Effector memory CD8-positive, alpha-beta T cell (primary cell): ENCODE measurements at regions not wholly inside any gene's neighbourhood (a gene's known extent, or its start where the extent isn't known, plus 50 kb on each side); places are given as distances from the start of the nearest gene placed in this dataset.
"Not testable (repeated sequence)": the region's sequence is repeated elsewhere in the genome, so short reads cannot be mapped to it uniquely, and the experiment has no call there.

ENCODE experiments used
- ATAC-seq: fragments of 150-1000 bp; cut with Tn5 transposase; replicated peaks from 2 replicates; pipeline ENCODE4 v1.10.0; 2021; ENCODE audit warnings: mild to moderate bottlenecking, moderate library complexity
- DNase-seq, 3 experiments: peaks; one replicate each; pipeline ENCODE4 v3.0.0; 2021
- H3K27ac Mint-ChIP-seq, 2 donors: one replicate each; pipeline ENCODE4 v1.8.0; 2022; ENCODE audit warnings: mild to moderate bottlenecking in 2 of 2, mixed read lengths in 2 of 2, moderate library complexity in 2 of 2
- H3K27me3 Mint-ChIP-seq, 2 donors: one replicate each; pipeline ENCODE4 v1.8.0; 2022; ENCODE audit warnings: mixed read lengths in 2 of 2
- H3K36me3 Mint-ChIP-seq: one replicate; pipeline ENCODE4 v1.8.0; 2022; ENCODE audit warnings: mild to moderate bottlenecking, moderate library complexity, mixed read lengths; ENCODE audit not compliant: insufficient read depth
- H3K4me1 Mint-ChIP-seq, 2 donors: one replicate each; pipeline ENCODE4 v1.8.0; 2022; ENCODE audit warnings: low read depth in 2 of 2, mixed read lengths in 2 of 2
- H3K4me3 Mint-ChIP-seq, 2 donors: one replicate each; pipeline ENCODE4 v1.8.0; 2022; ENCODE audit warnings: mild to moderate bottlenecking in 2 of 2, mixed read lengths in 2 of 2, moderate library complexity in 2 of 2
- H3K9me3 Mint-ChIP-seq, 2 donors: one replicate each; pipeline ENCODE4 v1.8.0; 2022; ENCODE audit warnings: mixed read lengths in 2 of 2

- Mint-ChIP-seq H3K27ac (no peak overlapping the region), H3K36me3 (no peaks in the 10 kb centered on the region)
- ATAC-seq = no peak
Measured at GRCh38 chr9:135402739-135403695, 76.6 kb upstream of the PPP1R26 start.

GRCh38 chr9:135403733-135404450 is 75.7 kb upstream of the PPP1R26 start:
- peaks cover 12 to 71% of the 10 kb centered on the region in 2 donors for H3K27me3 Mint-ChIP-seq
- DNase-seq = no peak
- no peak overlapping the region for H3K27ac Mint-ChIP-seq
- no peak for ATAC-seq
- H3K4me3 Mint-ChIP-seq = no peak overlapping the region
- no peaks in the 10 kb centered on the region for H3K4me1 Mint-ChIP-seq
- H3K9me3 Mint-ChIP-seq = no peaks in the 10 kb centered on the region
- H3K36me3 Mint-ChIP-seq = no peaks in the 10 kb centered on the region

More at GRCh38 chr9:135402739-135403695, 76.6 kb upstream of the PPP1R26 start:
- DNase-seq = no peak
- no peaks in the 10 kb centered on the region for H3K9me3 Mint-ChIP-seq
- H3K4me1 Mint-ChIP-seq = no peaks in the 10 kb centered on the region
- peaks cover 6 to 62% of the 10 kb centered on the region in 2 donors for H3K27me3 Mint-ChIP-seq
- no peak overlapping the region for H3K4me3 Mint-ChIP-seq

- Mint-ChIP-seq H3K9me3 (no peaks in the 10 kb centered on the region), H3K27ac (no peak overlapping the region), H3K4me3 (no peak overlapping the region), H3K36me3 (no peaks in the 10 kb centered on the region), H3K27me3 (peaks cover 12 to 71% of the 10 kb centered on the region in 2 donors), H3K4me1 (no peaks in the 10 kb centered on the region)
- DNase-seq (no peak), ATAC-seq (no peak)
Measured at GRCh38 chr9:135404451-135405144, 75.0 kb upstream of the PPP1R26 start.

GRCh38 chr9:135405145-135405464 is 74.5 kb upstream of the PPP1R26 start:
- H3K36me3 Mint-ChIP-seq, H3K27ac Mint-ChIP-seq, ATAC-seq, H3K4me1 Mint-ChIP-seq, H3K9me3 Mint-ChIP-seq, H3K4me3 Mint-ChIP-seq, DNase-seq: not testable (repeated sequence)
- peaks cover 15 to 71% of the 10 kb centered on the region in 2 donors for H3K27me3 Mint-ChIP-seq

- DNase-seq = no peak
- no peak overlapping the region for H3K4me3 Mint-ChIP-seq
- H3K36me3 Mint-ChIP-seq = peaks cover 3% of the 10 kb centered on the region
- no peak overlapping the region for H3K27ac Mint-ChIP-seq
- H3K9me3 Mint-ChIP-seq = no peaks in the 10 kb centered on the region
- ATAC-seq = no peak
- peaks cover 11 to 44% of the 10 kb centered on the region in 2 donors for H3K27me3 Mint-ChIP-seq
- H3K4me1 Mint-ChIP-seq = no peaks in the 10 kb centered on the region
Measured at GRCh38 chr9:135408476-135409254, 70.9 kb upstream of the PPP1R26 start.

- peaks cover 11 to 40% of the 10 kb centered on the region in 2 donors for H3K27me3 Mint-ChIP-seq
- no peaks in the 10 kb centered on the region for H3K9me3 Mint-ChIP-seq
- ATAC-seq (no peak), DNase-seq (no peak)
- H3K36me3 Mint-ChIP-seq = peaks cover 3% of the 10 kb centered on the region
- no peak overlapping the region for H3K4me3 Mint-ChIP-seq
- no peaks in the 10 kb centered on the region for H3K4me1 Mint-ChIP-seq
- no peak overlapping the region for H3K27ac Mint-ChIP-seq
Measured at GRCh38 chr9:135409286-135410200, 70.0 kb upstream of the PPP1R26 start.

- no peak overlapping the region for H3K27ac Mint-ChIP-seq
- H3K4me3 Mint-ChIP-seq = no peak overlapping the region
- no peaks in the 10 kb centered on the region for H3K9me3 Mint-ChIP-seq
Measured at GRCh38 chr9:135410421-135410820, 69.2 kb upstream of the PPP1R26 start.

GRCh38 chr9:135410831-135411473 is 68.6 kb upstream of the PPP1R26 start:
- H3K4me3 Mint-ChIP-seq = no peak overlapping the region
- DNase-seq (no peak), ATAC-seq (no peak)
- no peaks in the 10 kb centered on the region for H3K4me1 Mint-ChIP-seq
- no peaks in the 10 kb centered on the region for H3K9me3 Mint-ChIP-seq
- peaks cover 3% of the 10 kb centered on the region for H3K36me3 Mint-ChIP-seq
- peaks cover 11 to 37% of the 10 kb centered on the region in 2 donors for H3K27me3 Mint-ChIP-seq
- no peak overlapping the region for H3K27ac Mint-ChIP-seq

More at GRCh38 chr9:135410421-135410820, 69.2 kb upstream of the PPP1R26 start:
- ATAC-seq (no peak), DNase-seq (no peak)
- H3K36me3 Mint-ChIP-seq = peaks cover 3% of the 10 kb centered on the region
- H3K4me1 Mint-ChIP-seq = no peaks in the 10 kb centered on the region
- H3K27me3 Mint-ChIP-seq = peaks cover 11 to 40% of the 10 kb centered on the region in 2 donors

GRCh38 chr9:135411605-135412004 is 68.0 kb upstream of the PPP1R26 start:
- not testable (repeated sequence) for DNase-seq, H3K27ac Mint-ChIP-seq, H3K9me3 Mint-ChIP-seq, H3K4me3 Mint-ChIP-seq, ATAC-seq, H3K36me3 Mint-ChIP-seq, H3K4me1 Mint-ChIP-seq
- H3K27me3 Mint-ChIP-seq = peaks cover 11 to 30% of the 10 kb centered on the region in 2 donors

- not testable (repeated sequence) for H3K4me1 Mint-ChIP-seq, H3K9me3 Mint-ChIP-seq, H3K36me3 Mint-ChIP-seq, H3K27ac Mint-ChIP-seq, H3K4me3 Mint-ChIP-seq
- peak; percentile 83 for ATAC-seq
- peak; percentile 42 to 60 (median 54) for DNase-seq
- peaks cover 11 to 32% of the 10 kb centered on the region in 2 donors for H3K27me3 Mint-ChIP-seq
Measured at GRCh38 chr9:135412315-135413085, 67.1 kb upstream of the PPP1R26 start.

GRCh38 chr9:135413086-135413375 is 66.6 kb upstream of the PPP1R26 start:
- Mint-ChIP-seq H3K4me1 (no peaks in the 10 kb centered on the region), H3K9me3 (no peaks in the 10 kb centered on the region), H3K4me3 (no peak overlapping the region), H3K36me3 (peaks cover 3% of the 10 kb centered on the region), H3K27me3 (peaks cover 11 to 35% of the 10 kb centered on the region in 2 donors), H3K27ac (no peak overlapping the region)
- DNase-seq = no peak
- no peak for ATAC-seq
